Iris pigment epithelial cell (primary cell): ENCODE measurements at regions not wholly inside any gene's neighbourhood (a gene's known extent, or its start where the extent isn't known, plus 50 kb on each side); places are given as distances from the start of the nearest gene placed in this dataset.
"Not testable (repeated sequence)": the region's sequence is repeated elsewhere in the genome, so short reads cannot be mapped to it uniquely, and the experiment has no call there.

Experiments
- DNase-seq: peaks from one replicate; pipeline ENCODE4 v3.0.0-alpha.2; 2011; ENCODE audit warnings: low read depth

DNA sequence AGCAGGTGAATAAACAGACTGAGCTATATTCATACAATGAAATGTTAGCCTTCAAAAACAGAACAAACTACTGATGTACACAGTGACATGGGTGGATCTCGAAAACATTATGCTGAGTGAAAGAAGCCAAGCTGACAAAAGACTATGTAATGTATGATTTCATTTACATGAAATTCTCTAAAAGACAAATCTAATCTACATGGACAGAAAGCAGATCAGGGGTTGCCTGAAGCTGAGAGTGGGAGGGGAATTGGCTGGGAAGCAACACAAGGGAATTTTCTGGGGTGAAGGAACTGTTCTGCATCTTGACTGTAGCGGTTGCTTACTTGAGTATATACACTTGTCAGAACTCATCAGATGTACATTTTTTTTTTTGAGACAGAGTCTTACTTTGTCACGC lies 121.7 kb upstream of the SVIL start:
- DNase-seq, result no peak

DNA sequence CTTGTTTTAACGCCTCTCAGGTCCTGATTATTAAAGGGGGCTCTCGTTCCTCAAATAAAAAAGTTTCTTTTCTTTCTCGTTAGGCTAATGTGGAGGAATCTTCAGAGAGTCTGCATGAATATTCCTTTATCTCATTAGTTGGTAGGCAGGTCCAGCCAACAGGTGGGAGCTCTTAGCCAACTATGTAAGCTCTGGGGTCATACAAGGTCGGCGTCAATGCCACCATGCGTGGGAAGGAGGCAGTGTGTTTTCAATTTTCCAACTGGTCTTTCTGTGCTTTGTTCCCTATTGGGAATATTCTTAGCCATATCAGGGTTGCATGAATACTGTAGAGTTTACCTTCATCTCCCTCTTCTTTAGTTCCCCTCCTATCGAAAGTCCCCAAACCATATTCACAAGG lies 118.5 kb upstream of the SVIL start:
- no peak for DNase-seq

DNA sequence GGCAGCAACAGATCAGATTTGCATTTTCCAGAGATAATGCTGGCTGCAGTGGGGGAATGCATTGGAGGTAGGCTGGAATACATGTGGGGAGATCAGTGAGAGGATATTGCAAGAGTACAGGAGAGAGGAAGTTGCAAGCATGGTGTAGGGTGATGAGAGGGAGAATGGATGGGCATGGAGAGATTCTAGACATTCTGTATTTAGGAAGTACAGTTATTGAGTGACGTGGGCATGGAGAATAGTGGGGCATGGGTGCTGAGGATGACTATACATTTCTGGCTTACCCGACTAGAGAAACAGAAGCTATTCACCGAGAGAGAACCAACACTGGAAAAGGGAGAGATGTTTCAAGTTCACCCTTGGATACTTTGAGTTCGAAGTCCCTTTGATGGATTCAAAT lies 116.9 kb upstream of the SVIL start:
- DNase-seq, result no peak

DNA sequence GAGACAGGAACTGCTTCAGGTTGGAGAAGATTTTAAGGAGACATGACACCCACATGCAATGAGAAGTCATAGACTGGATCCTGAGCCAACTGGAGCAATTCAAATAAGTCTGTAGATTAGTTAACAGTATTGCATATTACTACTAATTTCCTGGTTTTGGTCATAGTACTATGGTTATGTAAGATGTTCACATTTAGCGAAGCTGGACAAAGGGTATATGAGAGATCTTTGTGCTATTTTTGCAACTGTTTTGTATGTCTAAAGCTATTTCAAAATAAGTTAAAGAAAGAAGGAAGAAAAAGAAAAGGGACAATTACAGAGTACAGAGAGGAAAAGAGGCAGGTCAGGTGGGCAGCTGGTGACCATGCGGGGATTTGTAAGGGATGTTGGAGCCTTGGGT lies 116.5 kb upstream of the SVIL start:
- no peak for DNase-seq

DNA sequence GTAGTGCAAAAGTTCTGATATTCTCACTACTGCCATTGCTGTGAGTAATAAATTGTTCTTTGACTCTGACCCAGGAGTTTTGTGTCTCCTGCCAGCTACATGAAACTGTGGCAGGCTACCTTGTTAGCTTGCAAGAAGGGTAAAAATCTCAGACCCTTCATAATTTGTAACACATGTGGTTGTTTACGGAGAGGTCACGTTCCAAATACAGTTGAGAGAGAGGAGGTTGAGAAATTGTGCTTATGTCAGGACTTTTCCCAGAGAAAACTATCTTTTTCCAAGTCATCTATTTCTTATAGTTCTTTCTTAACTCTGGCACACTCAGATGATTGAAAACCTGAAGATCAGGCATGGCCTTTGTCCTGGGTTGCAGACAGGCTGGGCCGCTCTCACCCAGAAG lies 114.4 kb upstream of the SVIL start:
- no peak for DNase-seq

GRCh38 chr10:29748109-29748650 lies 113.4 kb upstream of the SVIL start:
- no peak for DNase-seq

DNA sequence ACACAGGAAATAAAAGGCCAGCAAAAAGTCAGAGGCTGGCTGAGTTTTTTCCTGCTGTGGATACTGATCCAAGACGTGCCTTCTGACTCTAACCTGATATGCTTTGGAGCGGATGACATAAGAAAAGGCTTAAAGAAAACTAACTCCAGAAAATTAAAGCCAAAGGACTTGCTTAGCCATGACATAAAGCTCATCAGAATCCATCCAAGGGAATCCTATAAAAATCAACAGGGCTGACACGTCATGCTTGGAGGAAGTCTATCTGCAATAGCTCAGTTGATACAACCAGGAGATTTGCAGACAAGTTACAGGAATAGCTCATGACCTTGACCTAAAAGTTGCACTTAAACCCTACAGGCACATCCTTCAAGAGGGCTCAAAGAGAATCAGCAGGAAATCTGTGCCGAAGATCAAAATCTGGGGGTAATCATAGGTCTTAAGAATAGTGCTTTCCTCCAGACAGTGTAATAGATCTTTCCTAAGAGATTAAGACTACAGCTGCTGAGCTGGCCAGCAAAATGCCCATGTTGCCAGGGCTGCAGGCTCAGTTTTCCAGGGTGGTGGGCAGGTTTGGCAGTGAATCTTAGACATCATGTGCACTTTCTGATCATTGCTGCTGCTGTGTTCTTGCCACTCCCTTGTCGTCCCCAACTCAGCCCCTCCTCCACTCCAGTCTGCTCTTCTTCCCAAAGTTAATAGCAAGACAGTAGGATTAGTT lies 111.5 kb upstream of the SVIL start:
- peak; percentile 73 for DNase-seq

DNA sequence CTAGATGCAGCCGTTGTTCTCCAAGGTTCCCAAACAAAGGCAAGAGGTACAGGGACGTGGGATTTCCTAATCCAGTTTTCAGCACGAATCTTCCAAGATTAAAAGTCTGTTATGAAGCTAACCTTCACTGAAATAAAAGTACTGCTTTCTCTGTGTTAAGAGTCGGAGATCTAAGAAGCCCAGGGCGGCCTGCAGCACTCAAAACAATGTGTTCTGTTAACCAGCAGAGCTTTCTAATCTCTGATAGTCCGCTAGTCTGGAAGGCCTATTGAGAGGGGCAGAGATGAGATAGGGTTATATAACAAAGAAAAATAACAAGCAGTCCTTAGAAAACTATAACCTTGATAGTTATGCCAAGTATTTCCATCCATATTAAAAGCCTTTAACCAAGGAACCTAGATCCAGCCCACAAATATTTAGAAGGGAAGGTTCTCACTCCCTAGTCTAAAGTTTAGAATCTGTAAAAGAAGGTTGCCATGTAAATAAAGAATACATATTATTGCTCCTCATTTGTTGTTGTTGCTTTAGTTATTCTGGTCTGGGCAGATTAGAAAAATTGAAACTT lies 106.3 kb upstream of the SVIL start:
- no peak for DNase-seq

- DNase-seq, result no peak
Measured at GRCh38 chr10:29738341-29738740, 103.6 kb upstream of the SVIL start.

GRCh38 chr10:29737074-29737593 lies 102.4 kb upstream of the SVIL start:
- peak; percentile 50 for DNase-seq

- no peak for DNase-seq
Measured at GRCh38 chr10:29736366-29737073, 101.7 kb upstream of the SVIL start.

DNA sequence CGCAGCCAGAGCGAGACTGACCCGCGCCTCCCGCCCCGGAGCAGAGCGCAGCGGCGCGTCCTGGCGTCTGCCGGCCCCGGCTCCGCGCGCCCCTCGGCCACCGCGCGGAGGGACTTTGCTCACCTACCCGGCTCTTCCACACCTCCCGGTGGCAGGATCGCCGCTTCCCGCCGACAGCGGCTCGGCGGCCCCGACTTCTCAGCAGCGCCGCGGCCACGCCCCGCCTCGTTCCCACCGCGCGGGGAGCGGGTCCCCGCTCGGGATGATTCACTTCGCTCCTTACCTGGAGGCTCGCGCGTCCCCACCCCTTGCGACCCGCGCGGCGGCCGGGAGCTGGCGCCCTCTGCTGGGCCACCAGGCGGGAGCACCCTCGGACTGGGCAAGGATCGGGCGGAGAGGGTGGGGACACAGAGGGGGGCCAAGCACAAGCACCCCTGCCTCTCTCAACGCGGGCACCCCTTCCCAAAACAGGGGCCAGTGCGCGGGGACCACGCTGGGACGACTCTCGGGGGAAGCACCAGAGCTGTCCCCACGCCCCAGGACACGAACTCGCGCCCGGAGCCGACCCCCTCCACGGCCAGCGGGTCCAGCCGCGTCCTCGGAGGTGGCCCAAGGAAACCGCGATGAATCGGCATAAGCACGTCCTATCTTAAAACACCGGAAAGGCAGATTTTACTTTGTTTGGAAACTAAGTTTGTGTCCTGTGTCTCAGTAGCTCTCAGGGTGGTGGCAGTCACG lies 101.0 kb upstream of the SVIL start:
- no peak for DNase-seq

DNA sequence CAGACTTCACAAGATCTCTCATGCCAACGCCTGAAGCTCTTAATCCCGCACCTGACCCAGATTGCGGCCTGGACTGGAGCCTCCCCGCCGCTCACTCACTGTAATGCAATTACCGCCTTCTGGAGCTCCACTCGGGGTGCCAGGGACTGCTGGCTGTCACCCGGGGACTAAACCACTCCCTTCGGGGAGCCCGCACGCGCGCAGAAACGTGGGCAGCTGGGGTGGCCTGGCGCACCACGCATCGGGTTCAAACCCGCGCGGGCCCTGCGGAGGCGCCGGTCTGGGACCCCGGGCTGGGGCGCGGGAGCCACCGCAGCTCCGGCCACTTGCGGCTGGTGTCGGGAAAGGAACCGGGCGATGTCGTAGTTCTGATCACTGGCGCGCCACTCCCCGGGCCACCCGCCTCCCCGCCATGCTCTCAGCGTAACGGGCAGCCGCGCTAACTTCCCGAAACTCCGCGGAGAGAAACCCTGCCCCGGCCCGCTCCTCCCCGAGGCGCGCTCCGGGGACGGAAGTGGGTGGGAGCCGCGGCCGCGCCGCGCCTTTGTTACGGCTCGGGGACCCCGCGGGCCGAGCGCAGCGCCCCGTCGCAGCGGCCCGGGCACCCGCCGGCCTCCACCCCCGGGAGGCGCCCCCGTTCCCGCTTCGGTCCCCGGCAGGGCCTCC lies 100.3 kb upstream of the SVIL start:
- no peak for DNase-seq

DNA sequence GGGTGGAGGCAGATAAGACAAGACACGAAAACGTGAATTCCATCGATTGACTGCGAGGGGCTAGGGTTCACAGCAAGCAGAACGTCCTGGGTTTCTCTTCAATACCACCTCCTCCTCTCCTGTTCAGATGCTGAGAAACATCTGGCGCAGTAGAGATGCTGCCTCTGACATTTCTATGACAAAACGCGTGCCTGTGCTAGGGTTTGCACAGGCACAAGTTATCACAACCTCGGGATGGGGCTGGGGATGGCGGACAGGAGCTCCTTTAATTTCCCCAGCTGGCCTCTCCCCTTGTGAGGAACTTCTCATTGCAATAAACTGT lies 99.8 kb upstream of the SVIL start:
- no peak for DNase-seq

GRCh38 chr10:29733323-29733722 lies 98.6 kb upstream of the SVIL start:
- no peak for DNase-seq

- DNase-seq, result no peak
Measured at GRCh38 chr10:29732918-29733317, 98.1 kb upstream of the SVIL start.

DNA sequence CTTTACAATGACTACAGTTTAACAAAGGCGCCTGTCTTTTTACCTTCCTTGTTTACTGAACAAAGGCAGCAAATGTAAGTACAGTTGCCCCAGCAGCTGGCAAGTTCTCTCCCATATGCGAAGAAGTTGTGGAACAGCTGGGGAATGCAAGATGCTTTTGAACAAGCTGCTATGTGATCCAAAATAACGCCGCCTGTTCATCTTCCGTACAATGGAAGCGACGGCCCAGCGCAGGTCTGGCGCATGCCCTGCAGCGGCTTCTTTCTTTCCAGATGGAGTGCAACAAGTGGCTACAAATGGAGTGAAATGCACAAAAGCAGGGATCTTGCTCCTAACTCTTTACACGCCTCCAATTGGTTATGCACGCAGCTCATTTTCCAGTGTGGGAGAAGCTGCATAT lies 97.0 kb upstream of the SVIL start:
- no peak for DNase-seq

- DNase-seq, result peak; percentile 77
Measured at GRCh38 chr10:29730969-29731368, 96.2 kb upstream of the SVIL start.

DNA sequence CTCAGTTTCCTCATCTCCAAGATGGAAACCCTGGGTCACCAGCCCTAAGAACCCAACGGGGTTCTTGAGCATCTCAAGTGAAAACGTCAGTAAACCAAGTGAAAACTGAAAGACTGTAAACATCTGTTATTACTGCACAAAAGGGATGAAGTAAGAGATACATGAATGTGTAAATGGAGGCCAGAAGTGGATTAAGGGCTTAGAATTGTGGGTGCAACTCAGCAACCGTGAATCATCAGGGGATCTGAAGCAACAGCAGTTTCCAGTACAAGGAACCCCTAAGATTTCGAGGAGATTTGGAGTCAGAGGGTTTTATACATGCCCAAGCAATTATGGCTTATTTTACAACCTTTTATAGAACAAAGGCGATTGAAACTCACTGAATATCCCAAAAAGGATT lies 95.7 kb upstream of the SVIL start:
- DNase-seq, result peak; percentile 98

DNA sequence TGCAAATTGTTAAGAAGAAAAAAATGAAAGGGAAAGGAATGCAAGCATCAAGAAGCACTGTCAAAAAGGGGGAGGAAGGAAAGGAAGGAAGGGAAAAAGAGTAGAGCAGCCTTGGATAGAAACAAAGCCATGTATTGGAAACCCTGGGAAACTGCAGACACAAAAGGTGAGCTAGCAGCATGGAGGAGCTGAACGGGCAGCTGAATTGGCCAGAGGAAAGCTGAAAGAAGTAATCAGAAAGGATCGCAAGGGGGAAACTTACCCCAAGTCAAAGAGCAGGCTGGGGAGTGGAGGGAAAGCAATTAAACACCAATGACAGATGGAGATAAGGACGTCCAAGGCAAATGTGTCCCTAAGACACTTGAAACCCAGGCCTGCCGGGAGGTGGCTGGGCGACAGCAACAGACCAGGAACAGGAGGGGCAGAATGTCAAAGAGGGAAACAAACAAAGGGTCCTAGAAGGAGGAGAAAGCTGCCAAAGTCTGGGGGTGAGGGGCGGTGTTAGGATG lies 93.8 kb upstream of the SVIL start:
- DNase-seq, result no peak

DNA sequence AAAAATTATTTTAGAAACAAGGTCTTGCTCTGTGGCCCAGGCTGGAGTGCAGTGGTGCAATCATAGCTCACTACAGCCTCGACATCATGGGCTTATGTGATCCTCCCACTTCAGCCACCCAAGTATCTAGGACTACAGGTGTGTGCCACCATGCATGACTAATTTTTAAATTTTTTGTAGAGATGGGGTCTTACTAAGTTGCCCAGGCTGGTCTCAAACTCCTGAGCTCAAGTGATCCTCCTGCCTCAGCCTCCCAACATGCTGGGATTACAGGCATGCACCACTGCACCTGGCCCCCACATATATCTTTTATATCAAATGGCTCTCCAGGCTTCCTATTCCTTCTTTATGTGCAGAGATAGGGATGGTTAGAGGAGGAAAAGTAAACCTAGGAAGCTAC lies 91.2 kb upstream of the SVIL start:
- DNase-seq, result not testable (repeated sequence)
